ENCODE measurements at regions not wholly inside any gene's neighbourhood (a gene's known extent, or its start where the extent isn't known, plus 50 kb on each side); places are given as distances from the start of the nearest gene placed in this dataset.
A peak's percentile ranks its signal among the peaks of the same experiment; 100 is the strongest.

DNA sequence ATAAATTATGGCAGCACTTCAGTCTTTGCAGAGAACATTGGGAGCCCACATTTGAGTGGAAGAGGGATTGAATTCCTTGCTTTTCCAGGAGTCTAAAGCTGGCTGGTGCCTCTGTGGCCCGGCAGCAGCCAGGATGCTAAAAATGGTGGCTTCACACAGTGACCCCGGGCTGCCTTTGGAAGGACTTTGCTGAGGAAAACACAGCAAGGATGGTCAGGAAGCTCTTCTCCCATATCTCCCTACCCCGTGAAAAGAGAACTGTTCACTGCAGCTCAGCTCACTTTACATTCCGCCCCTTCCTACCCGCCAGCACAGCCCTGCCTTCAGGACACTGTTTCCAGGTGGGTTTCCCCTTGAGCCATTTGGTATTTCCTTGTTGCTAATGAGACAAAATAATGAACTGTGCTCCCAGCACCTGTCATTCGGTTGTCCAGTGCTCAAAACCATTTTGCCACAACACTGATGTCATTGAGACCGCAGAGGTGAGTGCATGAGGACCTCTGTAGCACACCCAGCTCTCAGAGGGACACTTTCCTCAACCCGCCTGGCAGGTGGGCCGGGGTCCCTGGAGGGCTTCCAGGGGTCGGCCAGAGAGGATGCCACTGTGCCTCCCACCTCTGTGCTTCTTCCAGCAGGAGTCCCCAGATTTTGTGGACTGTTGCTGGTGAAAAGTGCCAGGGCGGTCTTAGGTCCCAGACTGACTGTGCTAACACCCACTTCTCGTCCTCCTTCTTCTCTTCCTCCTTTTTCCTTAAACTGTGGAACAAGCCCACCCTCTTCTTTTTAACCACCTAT, 255.7 kb upstream of the PPP2R2D start:
- Histone ChIP-seq H3K36me3 (ENCODE audit: control insufficient read depth in 4 of 4, insufficient read depth in 4 of 4, low read length in 4 of 4) (no peaks in the 10 kb centered on the region), H3K27ac (ENCODE audit: low read depth in 1 of 2, low read length in 1 of 2) (no peak overlapping the region), H3K9me3 (ENCODE audit: control insufficient read depth in 4 of 4, insufficient read depth in 3 of 4, low read length in 3 of 4) (no peaks in the 10 kb centered on the region), H3K4me1 (ENCODE audit: control insufficient read depth in 5 of 5, insufficient read depth in 5 of 5, low read length in 5 of 5) (peaks cover 0 to 6% (median 3%) of the 10 kb centered on the region in 5 donors), H3K4me3 (no peak overlapping the region), H3K27me3 (ENCODE audit: control insufficient read depth in 3 of 3, insufficient read depth in 3 of 3, low read length in 2 of 3) (peaks cover 0 to 3% (median 0%) of the 10 kb centered on the region in 3 donors), H3K9ac (ENCODE audit: insufficient read depth in 1 of 2, low read length in 2 of 2) (no peak overlapping the region)
- ATAC-seq (ENCODE audit: insufficient read depth, low FRiP score) (no peak), DNase-seq (no peak)
- no peak for TF ChIP-seq CTCF (IDR thresholded peaks at IDR 0.05; ENCODE audit: control extremely low read depth, extremely low read depth)
- 83 to 88% methylated on average over 12 of the region's 12 CpGs for WGBS, 2 donors

GRCh38 chr10:131645756-131646155, 255.1 kb upstream of the PPP2R2D start:
- no peak overlapping the region for H3K27ac ChIP-seq (ENCODE audit: low read depth in 1 of 2, low read length in 1 of 2)
- H3K4me3 ChIP-seq = no peak overlapping the region
- no peak for TF ChIP-seq CTCF (IDR thresholded peaks at IDR 0.05; ENCODE audit: control extremely low read depth, extremely low read depth)
- DNase-seq (no peak), ATAC-seq (ENCODE audit: insufficient read depth, low FRiP score) (no peak)
- no peaks in the 10 kb centered on the region for H3K36me3 ChIP-seq (ENCODE audit: control insufficient read depth in 4 of 4, insufficient read depth in 4 of 4, low read length in 4 of 4)
- H3K9ac ChIP-seq (ENCODE audit: insufficient read depth in 1 of 2, low read length in 2 of 2) = no peak overlapping the region
- WGBS, 2 donors = 84% methylated on average over 9 to 10 of the region's 10 CpGs
- H3K9me3 ChIP-seq (ENCODE audit: control insufficient read depth in 4 of 4, insufficient read depth in 3 of 4, low read length in 3 of 4) = no peaks in the 10 kb centered on the region
- H3K27me3 ChIP-seq (ENCODE audit: control insufficient read depth in 3 of 3, insufficient read depth in 3 of 3, low read length in 2 of 3) = peaks cover 0 to 3% (median 0%) of the 10 kb centered on the region in 3 donors
- H3K4me1 ChIP-seq (ENCODE audit: control insufficient read depth in 5 of 5, insufficient read depth in 5 of 5, low read length in 5 of 5) = peaks cover 0 to 6% (median 2%) of the 10 kb centered on the region in 5 donors

DNA sequence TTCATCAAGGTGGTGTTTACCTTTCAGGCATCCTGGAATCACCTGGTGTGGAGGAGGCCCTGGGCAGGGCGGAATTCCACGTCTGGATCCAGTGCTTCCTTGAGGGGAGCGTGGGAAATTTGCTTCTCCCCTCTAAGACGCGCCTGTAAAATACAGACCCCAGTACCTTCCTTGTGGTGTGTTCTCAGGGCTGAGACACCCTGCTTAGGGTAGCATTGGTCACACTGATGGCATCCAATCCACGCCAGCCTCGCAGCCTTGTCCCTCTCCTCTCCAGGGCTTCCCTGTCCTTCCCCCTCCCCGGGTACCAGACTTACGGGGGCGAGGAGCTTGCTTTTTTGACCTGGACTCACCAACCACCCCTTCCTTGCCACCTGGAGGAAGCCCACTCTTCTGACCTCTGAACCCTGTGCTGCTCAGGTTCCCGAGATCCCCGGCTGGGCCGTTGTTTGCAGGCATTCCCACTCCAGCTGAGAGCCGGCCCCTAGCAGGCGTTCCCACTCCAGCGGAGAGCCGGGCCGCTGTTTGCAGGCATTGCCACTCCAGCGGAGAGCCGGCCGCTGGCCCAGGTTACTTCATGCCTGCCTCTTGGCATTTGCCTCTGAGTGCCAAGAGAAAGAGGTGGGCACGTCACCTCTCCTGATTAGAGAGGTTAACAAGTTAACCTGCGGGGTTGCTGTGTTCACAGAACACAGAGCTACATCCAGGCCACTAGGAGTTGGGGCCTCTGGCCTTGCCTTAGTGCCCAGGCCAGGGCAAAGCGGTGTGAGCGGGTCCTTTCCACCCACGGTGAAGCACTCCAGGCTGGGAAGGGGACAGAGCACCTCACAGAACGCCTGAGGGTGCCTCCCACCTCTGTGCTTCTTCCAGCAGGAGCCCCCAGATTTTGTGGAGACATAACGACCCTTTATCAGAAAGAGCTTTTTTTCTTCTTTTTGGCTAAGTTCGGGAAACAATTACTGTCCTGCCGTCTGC, 254.0 kb upstream of the PPP2R2D start:
- Histone ChIP-seq H3K36me3 (ENCODE audit: control insufficient read depth in 4 of 4, insufficient read depth in 4 of 4, low read length in 4 of 4) (no peaks in the 10 kb centered on the region), H3K4me3 (no peak overlapping the region), H3K27ac (ENCODE audit: low read depth in 1 of 2, low read length in 1 of 2) (no peak overlapping the region), H3K27me3 (ENCODE audit: control insufficient read depth in 3 of 3, insufficient read depth in 3 of 3, low read length in 2 of 3) (peaks cover 0 to 5% (median 3%) of the 10 kb centered on the region in 3 donors), H3K4me1 (ENCODE audit: control insufficient read depth in 5 of 5, insufficient read depth in 5 of 5, low read length in 5 of 5) (peaks cover 0 to 6% (median 2%) of the 10 kb centered on the region in 5 donors), H3K9ac (ENCODE audit: insufficient read depth in 1 of 2, low read length in 2 of 2) (no peak overlapping the region), H3K9me3 (ENCODE audit: control insufficient read depth in 4 of 4, insufficient read depth in 3 of 4, low read length in 3 of 4) (no peaks in the 10 kb centered on the region)
- 65 to 73% methylated on average over 30 of the region's 30 CpGs for WGBS, 2 donors
- ATAC-seq (ENCODE audit: insufficient read depth, low FRiP score) (peak; percentile 48), DNase-seq (peak; percentile 42 to 71 (median 70))
- no peak for TF ChIP-seq CTCF (IDR thresholded peaks at IDR 0.05; ENCODE audit: control extremely low read depth, extremely low read depth)
